ENCODE measurements at regions not wholly inside any gene's neighbourhood (a gene's known extent, or its start where the extent isn't known, plus 50 kb on each side); places are given as distances from the start of the nearest gene placed in this dataset.
"Not testable (repeated sequence)": the region's sequence is repeated elsewhere in the genome, so short reads cannot be mapped to it uniquely, and the experiment has no call there.

GRCh38 chr3:106029954-106030626 is 161.3 kb upstream of the CBLB start:
- no peak for DNase-seq

- DNase-seq, result no peak
These were observed 161.8 kb upstream of the CBLB start for GRCh38 chr3:106030627-106030963.

DNA sequence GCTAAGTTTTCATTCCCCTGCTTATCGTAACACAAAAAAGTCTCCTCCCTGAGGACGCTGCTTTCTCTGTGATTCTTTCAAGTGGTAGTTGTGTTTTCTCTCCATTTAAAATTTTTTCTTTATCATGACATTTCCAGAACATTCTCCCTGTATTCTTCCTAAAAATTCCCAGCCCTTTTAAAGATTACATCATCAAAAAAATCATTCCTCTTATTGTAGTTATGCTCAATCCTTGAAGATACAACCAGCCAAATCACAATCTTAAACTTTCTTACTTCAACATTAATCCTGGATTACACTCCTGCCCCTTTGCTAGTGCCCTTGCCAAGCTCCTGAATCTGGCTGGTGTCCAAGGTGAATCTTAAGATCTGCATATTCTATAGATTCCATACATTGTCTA is 163.7 kb upstream of the CBLB start:
- DNase-seq, result no peak

DNA sequence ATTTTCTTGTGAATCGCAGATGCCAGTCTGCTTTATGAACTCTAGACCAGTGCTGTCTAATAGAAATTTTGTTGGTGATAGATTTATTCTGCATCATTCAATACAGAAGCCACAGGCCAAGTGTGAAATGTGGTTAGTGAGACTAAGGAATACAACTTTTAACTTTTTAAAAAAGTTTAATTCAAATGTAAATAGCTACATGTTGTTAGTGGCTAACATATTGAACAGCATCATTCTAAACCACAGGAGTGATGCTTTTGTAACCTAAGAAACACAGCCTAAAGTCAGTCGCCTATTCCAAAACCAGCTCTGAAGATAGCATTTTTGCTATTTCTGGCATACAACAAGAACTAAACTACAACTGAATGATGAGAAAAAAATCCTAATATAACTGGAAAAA is 164.8 kb upstream of the CBLB start:
- no peak for DNase-seq

- no peak for DNase-seq
These were observed 165.5 kb upstream of the CBLB start for GRCh38 chr3:106034313-106034712.

GRCh38 chr3:106035619-106036018 is 166.8 kb upstream of the CBLB start:
- DNase-seq, result no peak

DNA sequence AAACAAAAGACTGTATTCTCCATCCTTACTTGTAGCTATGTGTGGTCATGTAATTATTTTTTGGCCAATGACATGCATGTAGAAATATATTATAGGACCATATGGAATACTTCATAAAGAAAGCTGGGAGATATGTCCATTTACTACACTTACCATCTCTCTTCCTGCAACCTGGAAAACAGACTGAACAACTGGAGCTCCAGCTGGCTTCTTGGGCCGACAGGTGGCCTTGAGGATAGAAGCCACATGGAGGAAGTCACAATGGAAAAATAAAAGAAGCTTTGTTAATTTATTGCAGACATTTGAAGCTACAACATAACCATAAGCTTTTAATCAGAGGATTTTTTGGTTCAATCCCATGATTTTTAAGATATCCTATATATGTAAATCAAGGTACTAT is 167.9 kb upstream of the CBLB start:
- DNase-seq, result no peak

- DNase-seq, result no peak
These were observed 178.4 kb upstream of the CBLB start for GRCh38 chr3:106047221-106047620.

GRCh38 chr3:106048946-106049481 is 180.2 kb upstream of the CBLB start:
- no peak for DNase-seq

DNA sequence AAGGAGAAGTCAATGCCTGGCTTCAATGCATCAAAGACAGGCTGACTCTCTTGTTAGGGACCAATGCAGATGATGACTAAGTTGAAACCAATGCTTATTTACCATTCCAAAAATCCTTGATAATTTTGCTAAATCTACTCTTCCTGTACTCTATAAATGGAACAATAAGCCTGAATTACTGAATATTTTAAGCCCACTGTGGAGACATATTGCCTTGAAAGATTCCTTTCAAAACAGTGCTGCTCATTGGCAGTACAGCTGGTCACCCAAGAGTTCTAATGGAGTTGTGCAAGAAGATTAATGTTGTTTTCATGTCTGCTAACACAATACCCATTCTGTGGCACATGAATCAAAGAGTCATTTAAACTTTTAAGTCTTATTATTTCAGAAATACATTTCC is 181.0 kb upstream of the CBLB start:
- DNase-seq, result no peak

GRCh38 chr3:106056931-106057330 is 188.1 kb upstream of the CBLB start:
- DNase-seq, result peak; percentile 51

- no peak for DNase-seq
These were observed 189.7 kb upstream of the CBLB start for GRCh38 chr3:106058475-106058874.

DNA sequence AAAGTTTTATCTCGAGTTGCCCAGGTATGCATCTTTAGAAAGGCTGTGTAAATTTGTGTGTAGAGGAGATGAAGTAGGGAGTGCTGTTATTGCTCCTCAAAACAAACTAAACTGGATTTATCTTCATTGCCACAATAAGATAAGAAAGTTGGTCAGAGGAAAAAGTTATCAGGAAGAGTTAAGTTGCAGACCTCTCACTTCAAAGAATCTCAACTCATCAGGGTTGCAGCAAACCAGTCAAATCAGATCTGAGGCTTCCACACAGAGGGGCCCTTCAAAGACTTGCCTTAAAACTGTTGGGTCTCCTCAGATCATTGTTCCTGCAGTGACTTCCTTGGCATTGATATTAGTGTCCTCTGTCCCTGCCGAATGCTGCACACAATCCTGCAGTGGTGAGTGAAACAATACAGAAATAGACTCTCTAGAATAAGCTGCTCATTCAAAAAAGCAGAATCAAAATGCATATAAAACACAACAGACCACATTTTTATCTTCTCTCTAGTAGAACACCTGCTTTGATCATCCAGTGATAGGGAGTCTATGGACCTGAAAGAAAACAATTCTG is 191.2 kb upstream of the CBLB start:
- DNase-seq, result no peak

DNA sequence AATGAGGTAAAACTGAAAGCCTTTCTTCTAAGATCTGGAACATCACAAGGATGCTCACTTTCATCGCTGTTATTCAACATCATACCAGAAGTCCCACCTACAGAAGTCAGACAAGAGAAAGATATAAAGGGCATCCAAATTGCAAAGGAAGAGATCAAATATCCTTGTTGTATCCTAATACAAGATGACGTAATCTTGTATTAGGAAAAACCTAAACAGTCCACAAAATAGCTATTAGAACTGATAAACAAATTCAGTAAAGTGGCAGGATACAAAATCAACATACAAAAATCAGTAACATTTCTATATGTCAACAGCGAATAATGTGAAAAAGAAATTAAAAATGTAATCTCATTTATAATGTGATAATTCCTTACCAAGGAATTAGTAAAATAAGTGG is 195.1 kb upstream of the CBLB start:
- DNase-seq, result no peak

DNA sequence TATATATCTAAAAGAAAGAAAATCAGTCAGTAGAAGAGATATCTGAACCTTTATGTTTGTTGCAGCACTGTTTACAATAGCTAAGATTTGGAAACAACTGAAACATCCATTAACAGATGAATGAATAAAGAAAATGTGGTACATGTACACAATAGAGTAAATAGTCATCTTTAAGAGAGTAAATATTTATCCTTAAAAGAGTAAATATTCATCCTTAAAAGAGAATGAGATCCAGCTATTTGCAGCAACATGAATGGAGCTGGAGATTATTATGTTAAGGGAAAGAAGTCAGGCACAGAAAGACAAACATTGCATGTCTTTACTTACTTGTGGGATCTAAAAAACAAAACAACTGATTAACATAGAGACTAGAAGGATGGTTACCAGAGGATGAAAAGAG is 197.0 kb upstream of the CBLB start:
- DNase-seq, result no peak

GRCh38 chr3:106067711-106068110 is 198.9 kb upstream of the CBLB start:
- no peak for DNase-seq

DNA sequence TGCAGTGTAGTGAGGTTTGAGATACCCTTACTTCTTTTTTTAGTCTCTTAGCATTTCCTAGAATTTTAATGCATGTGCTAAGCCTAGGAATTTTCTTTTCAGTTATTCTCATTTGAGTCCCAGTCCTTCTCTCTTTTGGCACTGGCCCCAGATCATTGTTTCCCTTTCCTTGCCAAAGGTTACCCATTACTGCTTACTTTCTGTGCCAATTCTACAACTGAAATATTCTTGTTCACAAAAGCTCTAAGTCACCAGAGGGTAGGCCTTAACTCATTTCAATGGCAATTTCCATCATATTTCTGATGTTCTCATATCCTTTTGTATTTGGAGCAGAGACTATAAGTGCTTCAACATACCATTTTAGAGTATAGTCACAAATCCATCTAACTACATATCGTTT is 199.6 kb upstream of the CBLB start:
- no peak for DNase-seq

DNA sequence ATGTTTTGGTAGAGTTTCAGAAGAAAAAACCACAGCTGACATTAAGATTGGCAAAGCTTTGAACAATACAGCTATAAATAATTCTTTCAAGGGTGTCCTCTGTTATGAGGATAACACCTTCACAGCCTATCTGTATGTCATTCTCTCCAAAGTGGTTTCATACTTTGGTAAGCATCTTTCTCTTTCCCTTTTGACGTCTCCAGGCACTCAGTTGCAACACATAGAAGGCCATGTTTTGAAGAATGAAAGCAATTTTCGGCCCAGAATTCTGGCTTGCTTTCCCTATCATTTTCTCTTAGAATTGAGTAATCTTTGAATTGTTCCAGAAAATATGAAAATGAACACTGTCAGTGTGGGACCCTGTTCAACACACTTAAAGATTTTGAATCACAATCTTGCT is 200.0 kb upstream of the CBLB start:
- no peak for DNase-seq

DNA sequence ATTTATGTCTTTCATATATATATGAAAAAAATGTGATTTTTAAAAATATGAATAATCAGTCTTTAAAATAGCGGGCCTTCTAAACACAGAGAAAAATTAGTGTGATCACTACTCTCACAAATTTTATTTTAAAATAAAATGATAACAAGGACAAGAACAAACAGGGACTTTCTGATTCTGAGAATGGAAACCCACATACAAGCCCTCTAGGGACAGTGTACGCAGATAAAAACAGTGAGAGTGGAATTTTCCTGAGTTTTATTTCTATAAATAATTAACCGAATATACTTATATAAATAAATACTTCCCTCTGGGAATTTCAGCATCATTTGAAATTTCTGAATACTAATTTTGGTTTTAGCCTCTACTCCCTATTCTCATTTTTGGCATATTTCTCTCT is 201.4 kb upstream of the CBLB start:
- DNase-seq, result no peak

GRCh38 chr3:106071306-106071705 is 202.5 kb upstream of the CBLB start:
- no peak for DNase-seq

DNA sequence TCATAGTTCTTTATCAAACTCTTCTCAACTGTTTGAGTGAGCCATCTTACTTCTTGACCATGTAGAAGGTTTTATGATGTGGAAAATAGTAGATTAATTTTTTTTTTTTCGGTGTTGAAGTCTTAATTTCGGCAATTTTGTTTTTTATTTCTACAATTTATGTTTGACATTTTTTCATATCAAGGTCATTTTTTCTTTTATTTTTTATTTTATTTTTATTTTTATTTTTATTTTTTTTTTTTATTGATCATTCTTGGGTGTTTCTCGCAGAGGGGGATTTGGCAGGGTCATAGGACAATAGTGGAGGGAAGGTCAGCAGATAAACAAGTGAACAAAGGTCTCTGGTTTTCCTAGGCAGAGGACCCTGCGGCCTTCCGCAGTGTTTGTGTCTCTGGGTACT is 203.8 kb upstream of the CBLB start:
- DNase-seq, result not testable (repeated sequence)

- DNase-seq, result not testable (repeated sequence)
These were observed 205.0 kb upstream of the CBLB start for GRCh38 chr3:106073806-106074205.

- DNase-seq, result not testable (repeated sequence)
These were observed 206.9 kb upstream of the CBLB start for GRCh38 chr3:106075731-106076130.

DNA sequence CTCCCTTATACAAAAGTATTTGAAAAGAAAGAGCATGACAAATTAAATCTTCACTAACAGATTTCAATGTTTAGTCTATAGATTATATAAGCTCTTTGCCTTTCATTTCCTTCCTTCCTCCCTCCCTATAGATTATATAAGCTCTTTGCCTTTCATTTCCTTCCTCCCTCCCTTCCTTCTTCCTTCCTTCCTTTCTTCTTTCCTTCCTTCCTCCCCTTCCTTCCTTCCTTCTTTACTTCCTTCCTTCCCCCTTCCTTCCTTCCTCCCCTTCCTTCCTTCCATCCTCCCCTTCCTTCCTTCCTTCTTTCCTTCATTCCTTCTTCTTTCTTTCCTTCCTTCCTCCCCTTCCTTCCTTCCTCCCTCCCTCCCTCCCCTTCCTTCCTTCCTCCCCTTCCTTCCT is 209.8 kb upstream of the CBLB start:
- no peak for DNase-seq

GRCh38 chr3:106082616-106083015 is 213.8 kb upstream of the CBLB start:
- no peak for DNase-seq
